Esophagus muscularis mucosa (tissue), 4 donors: ENCODE measurements at regions not wholly inside any gene's neighbourhood (a gene's known extent, or its start where the extent isn't known, plus 50 kb on each side); places are given as distances from the start of the nearest gene placed in this dataset.

ENCODE experiments used
- CTCF ChIP-seq, 3 experiments: fragments of 200-600 bp in 2 of 3; fragments of 450-650 bp in 1 of 3; sonication (generic) in 2 of 3; IDR thresholded peaks; one replicate each; pipeline ENCODE4 v1.5.1; 2017 to 2019; ENCODE audit warnings: antibody characterized with exemption in 3 of 3, mild to moderate bottlenecking in 2 of 3, moderate library complexity in 1 of 3
- EP300 ChIP-seq: sonication (generic); formaldehyde crosslinking; IDR thresholded peaks from one replicate; pipeline ENCODE4 v1.6.1; 2017; ENCODE audit warnings: antibody characterized with exemption
- POLR2A ChIP-seq: fragments of 450-650 bp; IDR thresholded peaks from one replicate; pipeline ENCODE4 v1.6.1; 2017; ENCODE audit warnings: antibody characterized with exemption, moderate library complexity, mild to moderate bottlenecking, low read depth

GRCh38 chr10:26939290-26939961, 78.7 kb upstream of the ABI1 start:
- no peak for TF ChIP-seq CTCF (IDR thresholded peaks at IDR 0.05)
- no peak for TF ChIP-seq POLR2A
- no peak for TF ChIP-seq EP300
